GM21390 (cell line): ENCODE measurements at regions not wholly inside any gene's neighbourhood (a gene's known extent, or its start where the extent isn't known, plus 50 kb on each side); places are given as distances from the start of the nearest gene placed in this dataset.

Experiments
- ATAC-seq: cut with Tn5 transposase; IDR thresholded peaks from one replicate; pipeline ENCODE4 v1.9.1; 2021; ENCODE audit not compliant: unreplicated experiment

- ATAC-seq, result no peak
These were observed 201.8 kb upstream of the LEF1 start for GRCh38 chr4:108370291-108371141.

GRCh38 chr4:108369035-108369655, 200.4 kb upstream of the LEF1 start:
- no peak for ATAC-seq

- ATAC-seq, result no peak
These were observed 199.0 kb upstream of the LEF1 start for GRCh38 chr4:108367751-108368150.

- ATAC-seq, result no peak
These were observed 198.0 kb upstream of the LEF1 start for GRCh38 chr4:108366716-108367115.

GRCh38 chr4:108365551-108365950, 196.8 kb upstream of the LEF1 start:
- ATAC-seq, result no peak

- ATAC-seq, result no peak
These were observed 193.2 kb upstream of the LEF1 start for GRCh38 chr4:108361886-108362285.

- no peak for ATAC-seq
These were observed 192.7 kb upstream of the LEF1 start for GRCh38 chr4:108361446-108361820.

- ATAC-seq, result no peak
These were observed 192.2 kb upstream of the LEF1 start for GRCh38 chr4:108360754-108361445.

- no peak for ATAC-seq
These were observed 191.4 kb upstream of the LEF1 start for GRCh38 chr4:108359986-108360681.

GRCh38 chr4:108359130-108359985, 190.6 kb upstream of the LEF1 start:
- no peak for ATAC-seq

GRCh38 chr4:108355902-108356535, 187.3 kb upstream of the LEF1 start:
- ATAC-seq, result no peak

GRCh38 chr4:108355186-108355901, 186.6 kb upstream of the LEF1 start:
- ATAC-seq, result no peak

GRCh38 chr4:108352664-108353308, 184.1 kb upstream of the LEF1 start:
- no peak for ATAC-seq

GRCh38 chr4:108351791-108352190, 183.1 kb upstream of the LEF1 start:
- no peak for ATAC-seq

GRCh38 chr4:108350332-108350731, 181.6 kb upstream of the LEF1 start:
- ATAC-seq, result no peak

- ATAC-seq, result no peak
These were observed 178.1 kb upstream of the LEF1 start for GRCh38 chr4:108346818-108347210.

GRCh38 chr4:108345862-108346817, 177.4 kb upstream of the LEF1 start:
- no peak for ATAC-seq
